ENCODE measurements at regions not wholly inside any gene's neighbourhood (a gene's known extent, or its start where the extent isn't known, plus 50 kb on each side); places are given as distances from the start of the nearest gene placed in this dataset.
"Not testable (repeated sequence)": the region's sequence is repeated elsewhere in the genome, so short reads cannot be mapped to it uniquely, and the experiment has no call there.

DNA sequence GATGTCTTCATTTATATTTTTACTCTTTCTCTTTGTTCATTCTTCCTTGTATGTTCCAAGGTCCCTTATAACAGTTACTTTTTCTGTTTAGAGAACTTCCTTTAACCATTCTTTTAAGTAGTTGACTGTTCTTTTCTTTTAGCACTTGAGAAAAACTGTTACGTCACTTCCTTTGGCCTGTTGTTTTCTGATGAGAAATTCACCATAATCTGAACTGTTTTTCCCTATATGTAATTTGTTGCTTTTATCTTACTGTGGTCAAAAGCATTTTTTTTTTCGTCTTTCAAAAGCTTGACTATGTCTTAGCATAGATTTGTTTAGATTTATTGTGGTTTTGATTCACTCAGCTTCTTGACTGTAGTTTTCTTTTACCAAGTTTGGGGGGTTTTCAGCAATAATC lies 1660.3 kb upstream of the PCDH10 start:
- no peaks in the 10 kb centered on the region for H3K4me1 Mint-ChIP-seq (ENCODE audit: low read depth, unreplicated experiment)
- no peak overlapping the region for H3K4me3 Mint-ChIP-seq (ENCODE audit: unreplicated experiment)
- H3K27ac Mint-ChIP-seq (ENCODE audit: unreplicated experiment), result no peak overlapping the region
- H3K9me3 Mint-ChIP-seq (ENCODE audit: unreplicated experiment), result no peaks in the 10 kb centered on the region
- no peak for DNase-seq
- TF ChIP-seq, protein P1, sequence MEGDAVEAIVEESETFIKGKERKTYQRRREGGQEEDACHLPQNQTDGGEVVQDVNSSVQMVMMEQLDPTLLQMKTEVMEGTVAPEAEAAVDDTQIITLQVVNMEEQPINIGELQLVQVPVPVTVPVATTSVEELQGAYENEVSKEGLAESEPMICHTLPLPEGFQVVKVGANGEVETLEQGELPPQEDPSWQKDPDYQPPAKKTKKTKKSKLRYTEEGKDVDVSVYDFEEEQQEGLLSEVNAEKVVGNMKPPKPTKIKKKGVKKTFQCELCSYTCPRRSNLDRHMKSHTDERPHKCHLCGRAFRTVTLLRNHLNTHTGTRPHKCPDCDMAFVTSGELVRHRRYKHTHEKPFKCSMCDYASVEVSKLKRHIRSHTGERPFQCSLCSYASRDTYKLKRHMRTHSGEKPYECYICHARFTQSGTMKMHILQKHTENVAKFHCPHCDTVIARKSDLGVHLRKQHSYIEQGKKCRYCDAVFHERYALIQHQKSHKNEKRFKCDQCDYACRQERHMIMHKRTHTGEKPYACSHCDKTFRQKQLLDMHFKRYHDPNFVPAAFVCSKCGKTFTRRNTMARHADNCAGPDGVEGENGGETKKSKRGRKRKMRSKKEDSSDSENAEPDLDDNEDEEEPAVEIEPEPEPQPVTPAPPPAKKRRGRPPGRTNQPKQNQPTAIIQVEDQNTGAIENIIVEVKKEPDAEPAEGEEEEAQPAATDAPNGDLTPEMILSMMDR (IDR thresholded peaks at IDR 0.05; ENCODE audit: partially characterized antibody, unreplicated experiment), result no peak
- H3K36me3 Mint-ChIP-seq (ENCODE audit: unreplicated experiment), result no peaks in the 10 kb centered on the region
- no peaks in the 10 kb centered on the region for H3K27me3 Mint-ChIP-seq (ENCODE audit: unreplicated experiment)

DNA sequence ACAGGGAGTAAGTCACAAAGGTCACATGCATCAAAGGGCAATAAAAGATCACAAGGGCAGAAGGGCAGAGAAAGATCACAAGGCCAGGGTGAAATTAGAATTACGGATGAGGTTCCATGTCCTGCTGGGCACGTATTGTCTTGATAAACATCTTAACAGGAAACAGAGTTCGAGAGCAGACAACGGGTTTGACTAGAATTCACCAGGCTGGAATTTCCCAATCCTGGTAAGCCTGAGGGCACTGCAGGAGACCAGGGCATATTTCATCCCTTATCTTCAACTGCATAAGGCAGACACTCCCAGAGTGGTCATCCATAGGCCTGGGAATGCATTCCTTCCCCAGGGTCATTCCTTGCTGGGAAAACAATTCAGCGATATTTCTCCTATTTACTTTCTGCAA lies 1652.9 kb upstream of the PCDH10 start:
- H3K27me3 Mint-ChIP-seq (ENCODE audit: unreplicated experiment); H3K36me3 Mint-ChIP-seq (ENCODE audit: unreplicated experiment); H3K4me1 Mint-ChIP-seq (ENCODE audit: low read depth, unreplicated experiment); H3K9me3 Mint-ChIP-seq (ENCODE audit: unreplicated experiment); H3K4me3 Mint-ChIP-seq (ENCODE audit: unreplicated experiment); DNase-seq; H3K27ac Mint-ChIP-seq (ENCODE audit: unreplicated experiment): not testable (repeated sequence)

DNA sequence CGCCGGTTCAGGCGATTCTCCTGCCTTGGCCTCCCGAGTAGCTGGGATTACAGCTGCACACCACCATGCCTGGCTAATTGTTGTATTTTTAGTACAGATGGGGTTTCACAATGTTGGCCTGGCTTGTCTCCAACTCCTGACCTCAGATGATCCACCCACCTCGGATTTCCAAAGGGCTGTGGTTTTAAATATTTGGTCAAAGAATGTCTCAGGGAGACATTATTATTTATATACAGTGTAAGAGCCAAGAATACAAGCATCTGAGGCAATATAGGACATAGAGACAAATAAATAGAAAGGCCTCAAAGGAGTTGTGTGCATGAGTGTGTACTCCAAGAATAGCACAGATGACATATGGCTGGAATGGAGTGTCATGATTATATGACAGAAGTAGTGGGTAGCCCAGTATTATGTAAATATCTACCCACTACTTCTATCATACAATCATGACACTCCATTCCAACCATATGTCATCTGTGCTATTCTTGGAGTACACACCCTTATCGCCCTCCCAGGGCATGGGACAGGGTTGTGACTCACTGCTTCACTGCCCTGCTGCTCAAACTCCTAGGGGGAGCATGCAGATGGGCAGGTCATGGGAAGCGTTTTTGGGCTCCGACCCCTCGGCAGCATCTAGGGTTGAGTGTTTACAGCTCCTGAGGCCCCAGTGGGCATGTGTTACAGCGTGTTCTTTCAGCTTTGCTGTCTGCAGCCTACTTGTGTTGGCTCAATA lies 1649.8 kb upstream of the PCDH10 start:
- TF ChIP-seq, protein P1 (IDR thresholded peaks at IDR 0.05; ENCODE audit: partially characterized antibody, unreplicated experiment), result no peak

DNA sequence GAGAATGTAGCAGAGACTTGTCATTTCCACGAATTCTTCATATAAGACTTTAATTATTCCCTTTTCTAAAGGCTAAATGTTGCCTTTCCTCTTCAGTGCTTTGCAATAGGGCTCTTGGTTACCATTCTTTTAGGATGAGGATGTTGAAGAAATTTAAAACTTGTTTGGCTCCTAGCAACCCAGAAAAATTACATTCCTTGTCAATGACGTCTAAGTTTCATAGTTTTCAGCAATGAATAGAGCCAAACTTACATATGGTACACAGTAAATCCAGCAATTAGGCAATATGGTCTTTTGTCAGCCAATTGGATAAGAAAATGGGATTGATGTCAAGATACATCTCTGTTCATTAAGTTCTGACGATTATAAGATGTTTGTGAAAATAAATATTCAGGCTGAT lies 1639.6 kb upstream of the PCDH10 start:
- Mint-ChIP-seq H3K9me3 (ENCODE audit: unreplicated experiment) (no peaks in the 10 kb centered on the region), H3K4me1 (ENCODE audit: low read depth, unreplicated experiment) (no peaks in the 10 kb centered on the region), H3K4me3 (ENCODE audit: unreplicated experiment) (no peak overlapping the region), H3K27me3 (ENCODE audit: unreplicated experiment) (no peaks in the 10 kb centered on the region), H3K27ac (ENCODE audit: unreplicated experiment) (no peak overlapping the region), H3K36me3 (ENCODE audit: unreplicated experiment) (no peaks in the 10 kb centered on the region)
- TF ChIP-seq, protein P1 (IDR thresholded peaks at IDR 0.05; ENCODE audit: partially characterized antibody, unreplicated experiment), result no peak
- DNase-seq, result no peak

More for the DNA sequence above, 1649.8 kb upstream of the PCDH10 start:
- Mint-ChIP-seq H3K27me3 (ENCODE audit: unreplicated experiment) (peaks cover 2% of the 10 kb centered on the region), H3K27ac (ENCODE audit: unreplicated experiment) (peak overlapping the region; percentile 84), H3K4me3 (ENCODE audit: unreplicated experiment) (no peak overlapping the region), H3K36me3 (ENCODE audit: unreplicated experiment) (peaks cover 9% of the 10 kb centered on the region), H3K9me3 (ENCODE audit: unreplicated experiment) (peaks cover 4% of the 10 kb centered on the region), H3K4me1 (ENCODE audit: low read depth, unreplicated experiment) (peaks cover 5% of the 10 kb centered on the region)
- peak; percentile 22 for DNase-seq

DNA sequence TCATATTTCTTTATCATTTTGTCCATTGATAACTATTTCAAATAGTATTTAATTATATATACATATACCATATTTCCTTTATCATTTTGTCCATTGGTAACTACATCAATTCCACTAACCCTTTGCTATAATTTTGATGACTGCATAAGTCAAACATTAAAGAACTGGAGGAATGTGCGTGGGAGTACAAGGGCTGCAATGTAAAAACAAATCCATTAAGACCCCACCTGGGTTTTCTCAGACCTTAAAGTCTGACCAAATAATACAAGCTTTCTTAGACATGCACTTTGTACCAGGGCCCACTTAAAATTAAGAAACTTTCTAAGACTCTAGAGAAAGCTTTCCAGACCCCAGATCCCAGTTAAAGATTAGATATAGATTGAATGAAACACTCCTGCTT lies 1622.4 kb upstream of the PCDH10 start:
- Mint-ChIP-seq H3K36me3 (ENCODE audit: unreplicated experiment) (no peaks in the 10 kb centered on the region), H3K27me3 (ENCODE audit: unreplicated experiment) (no peaks in the 10 kb centered on the region), H3K4me1 (ENCODE audit: low read depth, unreplicated experiment) (peaks cover 1% of the 10 kb centered on the region), H3K9me3 (ENCODE audit: unreplicated experiment) (no peaks in the 10 kb centered on the region), H3K27ac (ENCODE audit: unreplicated experiment) (no peak overlapping the region), H3K4me3 (ENCODE audit: unreplicated experiment) (no peak overlapping the region)
- TF ChIP-seq, protein P1 (IDR thresholded peaks at IDR 0.05; ENCODE audit: partially characterized antibody, unreplicated experiment), result no peak
- DNase-seq, result no peak

Data from glutamatergic neuron (in vitro differentiated cells).